Astrocyte (in vitro differentiated cells and primary cell): ENCODE measurements at regions not wholly inside any gene's neighbourhood (a gene's known extent, or its start where the extent isn't known, plus 50 kb on each side); places are given as distances from the start of the nearest gene placed in this dataset.

Experiments used
- DNase-seq: peaks from one replicate; pipeline ENCODE4 v3.0.0-alpha.2; 2010; ENCODE audit warnings: low read depth
- FAIRE-seq: peaks from 2 replicates; lab custom pipeline; 2011; peaks lifted over from hg19 to GRCh38; lab: Jason Lieb, UNC
- H2AFZ ChIP-seq: 2 replicates; pipeline ENCODE4 v1.6.0; 2012; ENCODE audit warnings: low read depth, low read length, inconsistent platforms
- H3K27ac ChIP-seq: 2 replicates; pipeline ENCODE4 v1.5.1; 2011; ENCODE audit warnings: low read depth, low read length, inconsistent platforms
- H3K27me3 ChIP-seq: 2 replicates; pipeline ENCODE4 v1.6.0; 2011; ENCODE audit warnings: low read length, inconsistent platforms; ENCODE audit not compliant: insufficient read depth
- H3K36me3 ChIP-seq: 2 replicates; pipeline ENCODE4 v1.5.1; 2011; ENCODE audit warnings: low read length, inconsistent platforms; ENCODE audit not compliant: insufficient read depth
- H3K4me1 ChIP-seq: 2 replicates; pipeline ENCODE4 v1.5.1; 2011; ENCODE audit warnings: low read length, inconsistent platforms; ENCODE audit not compliant: insufficient read depth
- H3K4me2 ChIP-seq: 2 replicates; pipeline ENCODE4 v1.6.0; 2012; ENCODE audit warnings: low read length, inconsistent platforms
- H3K4me3 ChIP-seq: 2 replicates; pipeline ENCODE4 v1.5.1; 2011; ENCODE audit warnings: low read depth, mild to moderate bottlenecking, low read length, inconsistent platforms; ENCODE audit not compliant: insufficient read depth
- H3K79me2 ChIP-seq: 2 replicates; pipeline ENCODE4 v1.6.0; 2012; ENCODE audit warnings: mild to moderate bottlenecking, low read length, inconsistent platforms; ENCODE audit not compliant: insufficient read depth
- H3K9ac ChIP-seq: 2 replicates; pipeline ENCODE4 v1.6.0; 2012; ENCODE audit warnings: mild to moderate bottlenecking, low read length, inconsistent platforms
- H3K9me3 ChIP-seq: 2 replicates; pipeline ENCODE4 v1.5.1; 2012; ENCODE audit warnings: low read depth, mild to moderate bottlenecking, low read length, inconsistent platforms; ENCODE audit not compliant: insufficient read depth
- H4K20me1 ChIP-seq: 2 replicates; pipeline ENCODE4 v1.6.0; 2012; ENCODE audit warnings: low read length, inconsistent platforms; ENCODE audit not compliant: insufficient read depth
- H3K27ac Mint-ChIP-seq: one replicate; pipeline ENCODE4 v1.8.0; 2021; ENCODE audit warnings: mild to moderate bottlenecking, mixed read lengths; ENCODE audit not compliant: unreplicated experiment
- H3K27me3 Mint-ChIP-seq: one replicate; pipeline ENCODE4 v1.8.0; 2021; ENCODE audit warnings: low read depth, mixed read lengths; ENCODE audit not compliant: unreplicated experiment
- H3K36me3 Mint-ChIP-seq: one replicate; pipeline ENCODE4 v1.8.0; 2021; ENCODE audit warnings: low read depth, mixed read lengths; ENCODE audit not compliant: unreplicated experiment
- H3K4me1 Mint-ChIP-seq: one replicate; pipeline ENCODE4 v1.8.0; 2021; ENCODE audit warnings: low read depth, mixed read lengths; ENCODE audit not compliant: unreplicated experiment
- H3K4me3 Mint-ChIP-seq: one replicate; pipeline ENCODE4 v1.8.0; 2021; ENCODE audit warnings: mild to moderate bottlenecking, moderate library complexity, mixed read lengths; ENCODE audit not compliant: unreplicated experiment
- H3K9me3 Mint-ChIP-seq: one replicate; pipeline ENCODE4 v1.8.0; 2021; ENCODE audit warnings: mild to moderate bottlenecking, mixed read lengths; ENCODE audit not compliant: unreplicated experiment
- EZH2 ChIP-seq: IDR thresholded peaks from 2 replicates; pipeline ENCODE4 v1.6.1; 2012; ENCODE audit warnings: mild to moderate bottlenecking, low read length, inconsistent platforms; ENCODE audit not compliant: insufficient read depth
- TF ChIP-seq, protein P1 (sequence below): IDR thresholded peaks from 2 replicates; pipeline ENCODE4 v1.5.1; 2011; ENCODE audit warnings: low read depth, mild to moderate bottlenecking, inconsistent platforms, low read length, moderate library complexity; ENCODE audit not compliant: insufficient read depth

DNA sequence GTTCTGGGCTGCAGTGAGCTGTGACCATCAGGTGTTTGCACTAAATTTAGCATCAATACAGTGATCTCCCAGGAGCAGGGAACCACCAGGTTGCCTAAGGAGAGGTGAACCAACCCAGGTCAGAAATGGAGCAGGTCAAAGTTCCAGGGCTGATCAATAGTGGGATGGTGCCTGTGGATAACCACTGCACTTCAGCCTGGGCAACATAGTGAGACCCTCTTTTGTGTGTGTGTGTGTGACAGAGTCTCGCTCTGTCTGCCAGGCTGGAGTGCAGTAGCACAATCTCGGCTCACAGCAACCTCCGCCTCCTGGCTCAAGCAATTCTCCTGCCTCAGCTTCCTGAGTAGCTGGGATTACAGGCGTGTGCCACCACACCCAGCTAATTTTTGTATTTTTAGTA lies 163.7 kb upstream of the SERTAD2 start:
- Mint-ChIP-seq H3K9me3 (peaks cover 2% of the 10 kb centered on the region), H3K4me3 (no peak overlapping the region), H3K36me3 (peaks cover 3% of the 10 kb centered on the region), H3K4me1 (no peaks in the 10 kb centered on the region), H3K27me3 (peaks cover 8% of the 10 kb centered on the region), H3K27ac (no peak overlapping the region)
- TF ChIP-seq, protein P1, sequence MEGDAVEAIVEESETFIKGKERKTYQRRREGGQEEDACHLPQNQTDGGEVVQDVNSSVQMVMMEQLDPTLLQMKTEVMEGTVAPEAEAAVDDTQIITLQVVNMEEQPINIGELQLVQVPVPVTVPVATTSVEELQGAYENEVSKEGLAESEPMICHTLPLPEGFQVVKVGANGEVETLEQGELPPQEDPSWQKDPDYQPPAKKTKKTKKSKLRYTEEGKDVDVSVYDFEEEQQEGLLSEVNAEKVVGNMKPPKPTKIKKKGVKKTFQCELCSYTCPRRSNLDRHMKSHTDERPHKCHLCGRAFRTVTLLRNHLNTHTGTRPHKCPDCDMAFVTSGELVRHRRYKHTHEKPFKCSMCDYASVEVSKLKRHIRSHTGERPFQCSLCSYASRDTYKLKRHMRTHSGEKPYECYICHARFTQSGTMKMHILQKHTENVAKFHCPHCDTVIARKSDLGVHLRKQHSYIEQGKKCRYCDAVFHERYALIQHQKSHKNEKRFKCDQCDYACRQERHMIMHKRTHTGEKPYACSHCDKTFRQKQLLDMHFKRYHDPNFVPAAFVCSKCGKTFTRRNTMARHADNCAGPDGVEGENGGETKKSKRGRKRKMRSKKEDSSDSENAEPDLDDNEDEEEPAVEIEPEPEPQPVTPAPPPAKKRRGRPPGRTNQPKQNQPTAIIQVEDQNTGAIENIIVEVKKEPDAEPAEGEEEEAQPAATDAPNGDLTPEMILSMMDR, result no peak
- no peak for TF ChIP-seq EZH2
- no peaks in the 10 kb centered on the region for H3K4me1 ChIP-seq
- DNase-seq (no peak), FAIRE-seq (no peak)
- H3K27me3 ChIP-seq, result no peaks in the 10 kb centered on the region
- H3K4me3 ChIP-seq, result no peak overlapping the region
- no peaks in the 10 kb centered on the region for H3K79me2 ChIP-seq
- no peaks in the 10 kb centered on the region for H3K36me3 ChIP-seq
- no peak overlapping the region for H2AFZ ChIP-seq
- H4K20me1 ChIP-seq, result no peaks in the 10 kb centered on the region
- no peak overlapping the region for H3K4me2 ChIP-seq
- H3K9ac ChIP-seq, result no peak overlapping the region
- H3K9me3 ChIP-seq, result no peaks in the 10 kb centered on the region
- no peak overlapping the region for H3K27ac ChIP-seq

DNA sequence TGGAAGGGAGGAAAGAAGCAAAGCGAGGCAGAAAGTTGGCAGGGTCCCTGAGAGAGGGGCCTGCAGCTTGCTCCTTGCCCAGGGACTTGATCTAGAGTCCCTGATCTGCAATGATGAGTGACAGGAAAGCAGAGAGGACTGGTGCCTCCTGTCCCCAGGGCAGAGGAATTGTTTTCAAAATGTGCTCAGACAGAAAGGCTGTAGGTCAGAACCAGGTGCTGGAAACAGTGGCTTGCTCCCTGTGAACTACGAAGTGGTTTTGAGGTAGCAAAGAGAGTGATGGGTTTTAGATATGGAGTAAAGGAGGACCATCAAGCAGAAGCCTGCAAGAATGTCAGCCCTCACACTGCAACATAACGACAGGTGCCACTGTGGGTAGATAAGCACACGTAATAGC lies 164.9 kb upstream of the SERTAD2 start:
- Histone ChIP-seq H3K79me2 (no peaks in the 10 kb centered on the region), H3K4me2 (no peak overlapping the region), H2AFZ (no peak overlapping the region), H3K27me3 (no peaks in the 10 kb centered on the region), H3K4me1 (no peaks in the 10 kb centered on the region), H3K27ac (no peak overlapping the region), H3K36me3 (no peaks in the 10 kb centered on the region), H3K9me3 (no peaks in the 10 kb centered on the region), H3K9ac (no peak overlapping the region), H3K4me3 (no peak overlapping the region), H4K20me1 (no peaks in the 10 kb centered on the region)
- no peak for FAIRE-seq
- peaks cover 5% of the 10 kb centered on the region for H3K9me3 Mint-ChIP-seq
- TF ChIP-seq EZH2, result no peak
- TF ChIP-seq, protein P1, result no peak
- no peak overlapping the region for H3K4me3 Mint-ChIP-seq
- peaks cover 12% of the 10 kb centered on the region for H3K27me3 Mint-ChIP-seq
- no peaks in the 10 kb centered on the region for H3K4me1 Mint-ChIP-seq
- H3K27ac Mint-ChIP-seq, result no peak overlapping the region
- H3K36me3 Mint-ChIP-seq, result peaks cover 3% of the 10 kb centered on the region
- no peak for DNase-seq

DNA sequence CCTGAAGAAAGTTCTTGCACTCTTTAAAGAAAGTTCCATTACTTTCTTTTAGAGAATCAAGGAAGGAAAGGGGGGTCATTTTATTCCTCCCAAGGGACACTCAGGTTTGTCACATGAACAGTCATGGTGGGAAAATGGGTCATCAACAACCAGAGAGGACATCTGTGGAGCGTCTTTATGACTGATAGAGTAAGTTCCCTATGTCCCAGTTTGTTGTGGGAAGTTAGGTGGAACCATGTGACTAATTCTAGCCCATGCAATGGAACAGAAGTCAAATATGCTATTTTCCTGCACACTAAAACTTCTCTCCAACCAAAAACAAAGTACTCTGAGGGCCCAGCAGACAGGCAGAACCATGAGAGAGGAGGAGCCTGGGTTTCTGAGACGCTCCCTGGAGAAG lies 165.6 kb upstream of the SERTAD2 start:
- FAIRE-seq (no peak), DNase-seq (no peak)
- no peak overlapping the region for H3K4me3 Mint-ChIP-seq
- Histone ChIP-seq H3K36me3 (no peaks in the 10 kb centered on the region), H2AFZ (no peak overlapping the region), H3K4me1 (no peaks in the 10 kb centered on the region), H3K4me2 (no peak overlapping the region), H3K79me2 (no peaks in the 10 kb centered on the region), H3K27ac (no peak overlapping the region), H3K9me3 (no peaks in the 10 kb centered on the region), H3K4me3 (no peak overlapping the region), H3K27me3 (no peaks in the 10 kb centered on the region), H4K20me1 (no peaks in the 10 kb centered on the region), H3K9ac (no peak overlapping the region)
- no peak overlapping the region for H3K27ac Mint-ChIP-seq
- no peak for TF ChIP-seq EZH2
- TF ChIP-seq, protein P1, result no peak
- peaks cover 3% of the 10 kb centered on the region for H3K36me3 Mint-ChIP-seq
- H3K27me3 Mint-ChIP-seq, result peaks cover 15% of the 10 kb centered on the region
- no peaks in the 10 kb centered on the region for H3K4me1 Mint-ChIP-seq
- H3K9me3 Mint-ChIP-seq, result peaks cover 5% of the 10 kb centered on the region
